ENCODE measurements at regions not wholly inside any gene's neighbourhood (a gene's known extent, or its start where the extent isn't known, plus 50 kb on each side); places are given as distances from the start of the nearest gene placed in this dataset.

DNA sequence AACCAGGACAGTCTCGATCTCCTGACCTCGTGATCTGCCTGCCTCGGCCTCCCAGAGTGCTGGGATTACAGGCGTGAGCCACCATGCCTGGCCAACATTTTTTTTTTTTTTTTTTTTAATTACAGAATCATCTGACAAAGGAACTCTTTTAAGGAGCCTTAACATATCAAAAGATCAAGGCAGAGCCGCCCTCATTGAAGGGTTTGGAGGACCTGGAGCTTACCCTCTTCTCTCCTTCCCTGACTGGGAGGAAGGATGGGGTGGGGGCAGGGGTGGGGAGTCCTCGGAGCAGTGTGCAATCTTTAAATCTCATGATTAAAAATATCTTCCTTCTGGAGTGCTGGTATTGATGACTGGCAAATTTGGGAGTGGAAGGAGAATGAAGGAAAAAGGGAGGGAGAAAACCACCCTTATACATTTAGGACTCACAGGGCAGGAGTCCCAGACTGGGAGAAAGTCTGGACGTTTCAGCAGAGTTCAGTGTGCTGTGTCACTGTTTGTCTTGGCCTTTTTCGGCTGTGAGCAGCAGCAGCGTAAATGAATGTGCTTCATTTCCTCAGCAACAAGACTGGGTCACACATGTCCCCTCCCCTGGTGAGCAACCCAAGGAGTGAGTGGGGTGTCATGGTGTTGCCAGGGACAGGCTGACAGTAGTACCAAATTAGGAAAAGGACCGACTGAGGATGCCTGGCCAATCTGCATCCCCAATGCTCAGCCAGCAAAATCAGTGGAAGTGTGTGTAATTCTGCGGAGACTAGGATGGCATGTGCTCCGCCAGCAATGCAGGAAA, 115.3 kb upstream of the BNC2 start:
- no peaks in the 10 kb centered on the region for H4K20me1 ChIP-seq (ENCODE audit: control insufficient read depth, extremely low read depth, insufficient read depth, low read length)
- DNase-seq (ENCODE audit: low read depth, low spot score), result no peak
- H3K4me1 ChIP-seq (ENCODE audit: control insufficient read depth, extremely low read depth, insufficient read depth, low read length), result peaks cover 9% of the 10 kb centered on the region
- no peaks in the 10 kb centered on the region for H3K9me3 ChIP-seq (ENCODE audit: control insufficient read depth, low read depth, low read length)
- TF ChIP-seq, protein P1, sequence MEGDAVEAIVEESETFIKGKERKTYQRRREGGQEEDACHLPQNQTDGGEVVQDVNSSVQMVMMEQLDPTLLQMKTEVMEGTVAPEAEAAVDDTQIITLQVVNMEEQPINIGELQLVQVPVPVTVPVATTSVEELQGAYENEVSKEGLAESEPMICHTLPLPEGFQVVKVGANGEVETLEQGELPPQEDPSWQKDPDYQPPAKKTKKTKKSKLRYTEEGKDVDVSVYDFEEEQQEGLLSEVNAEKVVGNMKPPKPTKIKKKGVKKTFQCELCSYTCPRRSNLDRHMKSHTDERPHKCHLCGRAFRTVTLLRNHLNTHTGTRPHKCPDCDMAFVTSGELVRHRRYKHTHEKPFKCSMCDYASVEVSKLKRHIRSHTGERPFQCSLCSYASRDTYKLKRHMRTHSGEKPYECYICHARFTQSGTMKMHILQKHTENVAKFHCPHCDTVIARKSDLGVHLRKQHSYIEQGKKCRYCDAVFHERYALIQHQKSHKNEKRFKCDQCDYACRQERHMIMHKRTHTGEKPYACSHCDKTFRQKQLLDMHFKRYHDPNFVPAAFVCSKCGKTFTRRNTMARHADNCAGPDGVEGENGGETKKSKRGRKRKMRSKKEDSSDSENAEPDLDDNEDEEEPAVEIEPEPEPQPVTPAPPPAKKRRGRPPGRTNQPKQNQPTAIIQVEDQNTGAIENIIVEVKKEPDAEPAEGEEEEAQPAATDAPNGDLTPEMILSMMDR (optimal IDR thresholded peaks at IDR 0.05 in 1 of 3, IDR thresholded peaks at IDR 0.05 in 1 of 3, conservative IDR thresholded peaks at IDR 0.05 in 1 of 3; ENCODE audit: extremely low read depth in 1 of 3, insufficient read depth in 2 of 3, low read length in 3 of 3), result no peak
- TF ChIP-seq EZH2 (IDR thresholded peaks at IDR 0.05; ENCODE audit: low read length), result no peak
- H3K4me3 ChIP-seq (ENCODE audit: control insufficient read depth in 2 of 3, extremely low read depth in 1 of 3, insufficient read depth in 2 of 3, low read depth in 1 of 3, low read length in 3 of 3), result no peak overlapping the region
- H3K4me2 ChIP-seq (ENCODE audit: control insufficient read depth, extremely low read depth, insufficient read depth, low read depth, low read length), result no peak overlapping the region
- H3K36me3 ChIP-seq (ENCODE audit: control insufficient read depth in 2 of 2, extremely low read depth in 1 of 2, insufficient read depth in 2 of 2, low read length in 2 of 2), result no peaks in the 10 kb centered on the region
- no peaks in the 10 kb centered on the region for H3K27me3 ChIP-seq (ENCODE audit: control insufficient read depth, extremely low read depth, insufficient read depth, low read length)
- no peak overlapping the region for H2AFZ ChIP-seq (ENCODE audit: control insufficient read depth, low read length)
- no peaks in the 10 kb centered on the region for H3K79me2 ChIP-seq (ENCODE audit: control insufficient read depth, insufficient read depth, low read length)
- no peaks in the 10 kb centered on the region for H3K9me1 ChIP-seq (ENCODE audit: control insufficient read depth, extremely low read depth, insufficient read depth, low read length)
- no peak overlapping the region for H3K27ac ChIP-seq (ENCODE audit: control insufficient read depth, insufficient read depth, low read length)
- FAIRE-seq, result no peak
- H3K9ac ChIP-seq (ENCODE audit: control insufficient read depth, extremely low read depth, insufficient read depth, low read length), result no peak overlapping the region
- dilution Hi-C loops (cut with MboI; ENCODE audit: extremely low pct_ligation_motif_present, low sequenced_read_pairs), result no loop called here

- Histone ChIP-seq H2AFZ (ENCODE audit: control insufficient read depth, low read length) (no peak overlapping the region), H3K9me1 (ENCODE audit: control insufficient read depth, extremely low read depth, insufficient read depth, low read length) (no peaks in the 10 kb centered on the region), H3K36me3 (ENCODE audit: control insufficient read depth in 2 of 2, extremely low read depth in 1 of 2, insufficient read depth in 2 of 2, low read length in 2 of 2) (no peaks in the 10 kb centered on the region), H3K27me3 (ENCODE audit: control insufficient read depth, extremely low read depth, insufficient read depth, low read length) (no peaks in the 10 kb centered on the region), H3K4me1 (ENCODE audit: control insufficient read depth, extremely low read depth, insufficient read depth, low read length) (peaks cover 9% of the 10 kb centered on the region), H3K4me2 (ENCODE audit: control insufficient read depth, extremely low read depth, insufficient read depth, low read depth, low read length) (no peak overlapping the region), H3K9ac (ENCODE audit: control insufficient read depth, extremely low read depth, insufficient read depth, low read length) (no peak overlapping the region), H4K20me1 (ENCODE audit: control insufficient read depth, extremely low read depth, insufficient read depth, low read length) (no peaks in the 10 kb centered on the region), H3K9me3 (ENCODE audit: control insufficient read depth, low read depth, low read length) (no peaks in the 10 kb centered on the region), H3K79me2 (ENCODE audit: control insufficient read depth, insufficient read depth, low read length) (no peaks in the 10 kb centered on the region), H3K27ac (ENCODE audit: control insufficient read depth, insufficient read depth, low read length) (no peak overlapping the region), H3K4me3 (ENCODE audit: control insufficient read depth in 2 of 3, extremely low read depth in 1 of 3, insufficient read depth in 2 of 3, low read depth in 1 of 3, low read length in 3 of 3) (no peak overlapping the region)
- dilution Hi-C loops (cut with MboI; ENCODE audit: extremely low pct_ligation_motif_present, low sequenced_read_pairs), result no loop called here
- DNase-seq (ENCODE audit: low read depth, low spot score) (no peak), FAIRE-seq (no peak)
- TF ChIP-seq EZH2 (IDR thresholded peaks at IDR 0.05; ENCODE audit: low read length), result no peak
- TF ChIP-seq, protein P1 (optimal IDR thresholded peaks at IDR 0.05 in 1 of 3, IDR thresholded peaks at IDR 0.05 in 1 of 3, conservative IDR thresholded peaks at IDR 0.05 in 1 of 3; ENCODE audit: extremely low read depth in 1 of 3, insufficient read depth in 2 of 3, low read length in 3 of 3), result no peak
Observed at GRCh38 chr9:16982780-16983310, 112.4 kb upstream of the BNC2 start.

Measured in keratinocyte (primary cell).